GM23338 (cell line): ENCODE measurements at regions not wholly inside any gene's neighbourhood (a gene's known extent, or its start where the extent isn't known, plus 50 kb on each side); places are given as distances from the start of the nearest gene placed in this dataset.

Experiments used
- ATAC-seq: fragments of 200-7000 bp; cut with Tn5 transposase; 3 replicates; pipeline ENCODE4 v1.9.1; 2020
- DNase-seq: peaks from one replicate; pipeline ENCODE4 v3.0.0-alpha.2; 2015; ENCODE audit warnings: low spot score
- H2AFZ ChIP-seq: fragments of 200-600 bp; sonication (generic); 2 replicates; pipeline ENCODE4 v1.8.0; 2016; ENCODE audit warnings: antibody characterized with exemption, mild to moderate bottlenecking, moderate library complexity
- H3F3A ChIP-seq: fragments of 200-600 bp; sonication (generic); replicated peaks from 2 replicates; pipeline ENCODE4 v1.8.0; 2017; ENCODE audit warnings: antibody characterized with exemption, mixed run types, low read depth
- H3K27ac ChIP-seq: fragments of 200-600 bp; sonication (generic); 2 replicates; pipeline ENCODE4 v1.6.1; 2016; ENCODE audit warnings: low read depth
- H3K27me3 ChIP-seq: fragments of 200-600 bp; sonication (generic); 2 replicates; pipeline ENCODE4 v1.8.0; 2016; ENCODE audit warnings: mild to moderate bottlenecking, mixed run types, moderate library complexity; ENCODE audit not compliant: insufficient read depth
- H3K36me3 ChIP-seq: fragments of 200-600 bp; sonication (generic); 2 replicates; pipeline ENCODE4 v1.8.0; 2016; ENCODE audit warnings: mild to moderate bottlenecking; ENCODE audit not compliant: insufficient read depth
- H3K4me1 ChIP-seq: fragments of 200-600 bp; sonication (generic); 2 replicates; pipeline ENCODE4 v1.8.0; 2016; ENCODE audit warnings: mild to moderate bottlenecking, moderate library complexity; ENCODE audit not compliant: insufficient read depth
- H3K4me2 ChIP-seq: fragments of 200-600 bp; sonication (generic); 2 replicates; pipeline ENCODE4 v1.7.1; 2017; ENCODE audit warnings: mixed run types
- H3K4me3 ChIP-seq: fragments of 200-600 bp; sonication (generic); 2 replicates; pipeline ENCODE4 v1.6.1; 2016; ENCODE audit warnings: mixed run types
- H3K79me2 ChIP-seq: fragments of 200-600 bp; sonication (generic); replicated peaks from 2 replicates; pipeline ENCODE4 v1.8.0; 2017; ENCODE audit warnings: mild to moderate bottlenecking; ENCODE audit not compliant: insufficient read depth
- H3K9me2 ChIP-seq: fragments of 200-600 bp; sonication (generic); 2 replicates; pipeline ENCODE4 v1.8.0; 2017; ENCODE audit not compliant: insufficient read depth
- H4K20me1 ChIP-seq: fragments of 200-600 bp; sonication (generic); replicated peaks from 2 replicates; pipeline ENCODE4 v1.8.0; 2017; ENCODE audit warnings: mild to moderate bottlenecking; ENCODE audit not compliant: insufficient read depth
- H3K27ac Mint-ChIP-seq: 2 replicates; pipeline ENCODE4 v1.8.0; 2020; ENCODE audit warnings: inconsistent platforms, mild to moderate bottlenecking, moderate library complexity, mixed read lengths
- H3K27me3 Mint-ChIP-seq: 3 replicates; pipeline ENCODE4 v1.8.0; 2022; ENCODE audit warnings: low read depth, mild to moderate bottlenecking, moderate library complexity, mixed read lengths, inconsistent platforms; ENCODE audit not compliant: insufficient read depth, poor library complexity
- H3K36me3 Mint-ChIP-seq: 3 replicates; pipeline ENCODE4 v1.8.0; 2021; ENCODE audit warnings: low read depth, mild to moderate bottlenecking, inconsistent platforms, moderate library complexity, mixed read lengths
- H3K4me1 Mint-ChIP-seq: 3 replicates; pipeline ENCODE4 v1.8.0; 2020; ENCODE audit warnings: mild to moderate bottlenecking, inconsistent platforms, mixed read lengths
- H3K4me3 Mint-ChIP-seq: 3 replicates; pipeline ENCODE4 v1.8.0; 2021; ENCODE audit warnings: moderate library complexity, mild to moderate bottlenecking, inconsistent platforms, mixed read lengths
- H3K9me3 Mint-ChIP-seq: 3 replicates; pipeline ENCODE4 v1.8.0; 2020; ENCODE audit warnings: moderate library complexity, mild to moderate bottlenecking, inconsistent platforms, mixed read lengths
- CREB1 ChIP-seq: fragments of 250-450 bp; sonication (Bioruptor Pico); IDR thresholded peaks from 2 replicates; pipeline ENCODE4 v1.5.0; 2020; ENCODE audit warnings: low read depth, mild to moderate bottlenecking, moderate library complexity
- EZH2 ChIP-seq: fragments of 200-600 bp; sonication (generic); IDR thresholded peaks from one replicate; pipeline ENCODE4 v1.8.0; 2017; ENCODE audit warnings: antibody characterized with exemption, mild to moderate bottlenecking, low read depth; ENCODE audit not compliant: unreplicated experiment
- EZH2phosphoT487 ChIP-seq: fragments of 200-600 bp; sonication (generic); IDR thresholded peaks from one replicate; pipeline ENCODE4 v1.8.1; 2018; ENCODE audit warnings: antibody characterized with exemption; ENCODE audit not compliant: unreplicated experiment
- POLR2AphosphoS5 ChIP-seq: IDR thresholded peaks from 2 replicates; pipeline ENCODE4 v1.6.1; 2016; ENCODE audit warnings: antibody characterized with exemption, low read depth
- ZNF331 ChIP-seq: fragments of 250-450 bp; sonication (Bioruptor Pico); IDR thresholded peaks from 2 replicates; pipeline ENCODE4 v1.5.0; 2020; ENCODE audit warnings: low read depth, mild to moderate bottlenecking, moderate library complexity
- TF ChIP-seq, protein P1 (sequence below): IDR thresholded peaks from one replicate; pipeline ENCODE4 v1.6.1; 2018; ENCODE audit warnings: antibody characterized with exemption; ENCODE audit not compliant: unreplicated experiment
- TF ChIP-seq, protein P2 (sequence below): IDR thresholded peaks from 2 replicates; pipeline ENCODE4 v1.6.1; 2016; ENCODE audit warnings: antibody characterized with exemption
- TF ChIP-seq, protein P3 (sequence below), 2 experiments: fragments of 200-600 bp in 1 of 2; sonication (generic) in 1 of 2; conservative IDR thresholded peaks; 2 replicates each; pipeline versions ENCODE4 v1.5.1 to v1.6.1; 2016 to 2017; ENCODE audit warnings: antibody characterized with exemption in 2 of 2, low read depth in 2 of 2, mild to moderate bottlenecking in 2 of 2, moderate library complexity in 1 of 2

DNA sequence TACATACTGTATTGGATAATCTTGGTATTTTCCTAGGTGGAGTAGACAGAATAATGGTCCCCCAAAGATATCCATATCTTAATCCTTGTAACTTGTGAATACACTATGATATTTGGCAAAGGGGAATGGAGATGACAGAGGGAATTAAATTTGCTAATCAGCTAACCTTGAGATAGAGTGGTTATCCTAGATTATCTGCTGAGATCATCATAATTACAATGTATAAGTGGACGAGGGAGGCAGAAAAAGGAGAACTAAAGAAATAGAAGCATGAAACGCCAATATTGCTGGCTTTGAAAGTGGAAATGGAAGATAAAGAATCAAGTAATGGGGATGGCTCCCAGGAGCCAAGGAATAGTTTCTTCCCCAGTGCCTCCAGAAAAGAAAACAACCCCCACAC is 398.7 kb downstream of the NOVA1 start:
- H3K4me2 ChIP-seq, result no peak overlapping the region
- Mint-ChIP-seq H3K27ac (no peak overlapping the region), H3K4me3 (no peak overlapping the region), H3K4me1 (peaks cover 12% of the 10 kb centered on the region; the same call in 2 of the 3 replicates), H3K27me3 (no peaks in the 10 kb centered on the region), H3K36me3 (no peaks in the 10 kb centered on the region), H3K9me3 (no peaks in the 10 kb centered on the region)
- DNase-seq, result no peak
- no peaks in the 10 kb centered on the region for H4K20me1 ChIP-seq
- H3K36me3 ChIP-seq, result no peaks in the 10 kb centered on the region
- H3K79me2 ChIP-seq, result no peaks in the 10 kb centered on the region
- no peak overlapping the region for H2AFZ ChIP-seq
- no peak for TF ChIP-seq ZNF331 (CRISPR knock-in tag)
- TF ChIP-seq, protein P1, sequence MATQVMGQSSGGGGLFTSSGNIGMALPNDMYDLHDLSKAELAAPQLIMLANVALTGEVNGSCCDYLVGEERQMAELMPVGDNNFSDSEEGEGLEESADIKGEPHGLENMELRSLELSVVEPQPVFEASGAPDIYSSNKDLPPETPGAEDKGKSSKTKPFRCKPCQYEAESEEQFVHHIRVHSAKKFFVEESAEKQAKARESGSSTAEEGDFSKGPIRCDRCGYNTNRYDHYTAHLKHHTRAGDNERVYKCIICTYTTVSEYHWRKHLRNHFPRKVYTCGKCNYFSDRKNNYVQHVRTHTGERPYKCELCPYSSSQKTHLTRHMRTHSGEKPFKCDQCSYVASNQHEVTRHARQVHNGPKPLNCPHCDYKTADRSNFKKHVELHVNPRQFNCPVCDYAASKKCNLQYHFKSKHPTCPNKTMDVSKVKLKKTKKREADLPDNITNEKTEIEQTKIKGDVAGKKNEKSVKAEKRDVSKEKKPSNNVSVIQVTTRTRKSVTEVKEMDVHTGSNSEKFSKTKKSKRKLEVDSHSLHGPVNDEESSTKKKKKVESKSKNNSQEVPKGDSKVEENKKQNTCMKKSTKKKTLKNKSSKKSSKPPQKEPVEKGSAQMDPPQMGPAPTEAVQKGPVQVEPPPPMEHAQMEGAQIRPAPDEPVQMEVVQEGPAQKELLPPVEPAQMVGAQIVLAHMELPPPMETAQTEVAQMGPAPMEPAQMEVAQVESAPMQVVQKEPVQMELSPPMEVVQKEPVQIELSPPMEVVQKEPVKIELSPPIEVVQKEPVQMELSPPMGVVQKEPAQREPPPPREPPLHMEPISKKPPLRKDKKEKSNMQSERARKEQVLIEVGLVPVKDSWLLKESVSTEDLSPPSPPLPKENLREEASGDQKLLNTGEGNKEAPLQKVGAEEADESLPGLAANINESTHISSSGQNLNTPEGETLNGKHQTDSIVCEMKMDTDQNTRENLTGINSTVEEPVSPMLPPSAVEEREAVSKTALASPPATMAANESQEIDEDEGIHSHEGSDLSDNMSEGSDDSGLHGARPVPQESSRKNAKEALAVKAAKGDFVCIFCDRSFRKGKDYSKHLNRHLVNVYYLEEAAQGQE, result no peak
- H3F3A ChIP-seq, result no peaks in the 10 kb centered on the region
- H3K27ac ChIP-seq, result no peak overlapping the region
- H3K4me3 ChIP-seq, result no peak overlapping the region
- H3K27me3 ChIP-seq, result peaks cover 9% of the 10 kb centered on the region
- peaks cover 20% of the 10 kb centered on the region; the same call in 1 of the 2 replicates for H3K9me2 ChIP-seq
- H3K4me1 ChIP-seq, result no peaks in the 10 kb centered on the region
- no peak for ATAC-seq

DNA sequence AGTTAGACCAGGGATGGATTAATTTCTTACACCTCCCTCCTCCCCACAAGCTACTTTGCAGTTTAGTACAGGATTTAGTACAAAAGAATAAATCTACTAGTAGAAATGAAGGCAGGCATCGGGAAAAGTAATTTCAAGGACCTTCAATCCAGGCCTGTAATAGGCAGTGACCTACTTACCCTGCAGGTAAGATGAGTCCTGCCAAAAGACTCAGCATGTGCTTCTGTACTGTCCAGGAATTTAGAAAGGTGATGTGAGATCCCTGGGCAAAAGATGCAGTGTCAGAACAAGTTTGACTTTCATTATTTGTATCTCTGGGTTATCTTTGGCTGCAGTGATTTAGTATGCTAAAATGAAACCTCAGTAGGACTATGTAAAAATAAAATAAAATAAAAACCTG is 403.0 kb downstream of the NOVA1 start:
- no peak for DNase-seq
- no peak overlapping the region for H3K4me3 Mint-ChIP-seq
- Histone ChIP-seq H4K20me1 (no peaks in the 10 kb centered on the region), H3K4me1 (no peaks in the 10 kb centered on the region), H3F3A (no peaks in the 10 kb centered on the region), H3K36me3 (no peaks in the 10 kb centered on the region), H2AFZ (no peak overlapping the region), H3K27me3 (no peaks in the 10 kb centered on the region), H3K9me2 (peaks cover 20% of the 10 kb centered on the region; the same call in 1 of the 2 replicates), H3K4me3 (no peak overlapping the region), H3K79me2 (no peaks in the 10 kb centered on the region), H3K4me2 (no peak overlapping the region), H3K27ac (no peak overlapping the region)
- no peaks in the 10 kb centered on the region for H3K36me3 Mint-ChIP-seq
- H3K4me1 Mint-ChIP-seq, result peaks cover 8% of the 10 kb centered on the region; the same call in 2 of the 3 replicates
- H3K27ac Mint-ChIP-seq, result no peak overlapping the region
- ATAC-seq, result no peak
- H3K9me3 Mint-ChIP-seq, result no peaks in the 10 kb centered on the region
- H3K27me3 Mint-ChIP-seq, result peaks cover 2% of the 10 kb centered on the region
- TF ChIP-seq EZH2phosphoT487 (no peak), CREB1 (no peak), EZH2 (no peak), POLR2AphosphoS5 (no peak), ZNF331 (CRISPR knock-in tag) (no peak)
- TF ChIP-seq, protein P2, sequence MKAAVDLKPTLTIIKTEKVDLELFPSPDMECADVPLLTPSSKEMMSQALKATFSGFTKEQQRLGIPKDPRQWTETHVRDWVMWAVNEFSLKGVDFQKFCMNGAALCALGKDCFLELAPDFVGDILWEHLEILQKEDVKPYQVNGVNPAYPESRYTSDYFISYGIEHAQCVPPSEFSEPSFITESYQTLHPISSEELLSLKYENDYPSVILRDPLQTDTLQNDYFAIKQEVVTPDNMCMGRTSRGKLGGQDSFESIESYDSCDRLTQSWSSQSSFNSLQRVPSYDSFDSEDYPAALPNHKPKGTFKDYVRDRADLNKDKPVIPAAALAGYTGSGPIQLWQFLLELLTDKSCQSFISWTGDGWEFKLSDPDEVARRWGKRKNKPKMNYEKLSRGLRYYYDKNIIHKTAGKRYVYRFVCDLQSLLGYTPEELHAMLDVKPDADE, result no peak
- TF ChIP-seq, protein P3, sequence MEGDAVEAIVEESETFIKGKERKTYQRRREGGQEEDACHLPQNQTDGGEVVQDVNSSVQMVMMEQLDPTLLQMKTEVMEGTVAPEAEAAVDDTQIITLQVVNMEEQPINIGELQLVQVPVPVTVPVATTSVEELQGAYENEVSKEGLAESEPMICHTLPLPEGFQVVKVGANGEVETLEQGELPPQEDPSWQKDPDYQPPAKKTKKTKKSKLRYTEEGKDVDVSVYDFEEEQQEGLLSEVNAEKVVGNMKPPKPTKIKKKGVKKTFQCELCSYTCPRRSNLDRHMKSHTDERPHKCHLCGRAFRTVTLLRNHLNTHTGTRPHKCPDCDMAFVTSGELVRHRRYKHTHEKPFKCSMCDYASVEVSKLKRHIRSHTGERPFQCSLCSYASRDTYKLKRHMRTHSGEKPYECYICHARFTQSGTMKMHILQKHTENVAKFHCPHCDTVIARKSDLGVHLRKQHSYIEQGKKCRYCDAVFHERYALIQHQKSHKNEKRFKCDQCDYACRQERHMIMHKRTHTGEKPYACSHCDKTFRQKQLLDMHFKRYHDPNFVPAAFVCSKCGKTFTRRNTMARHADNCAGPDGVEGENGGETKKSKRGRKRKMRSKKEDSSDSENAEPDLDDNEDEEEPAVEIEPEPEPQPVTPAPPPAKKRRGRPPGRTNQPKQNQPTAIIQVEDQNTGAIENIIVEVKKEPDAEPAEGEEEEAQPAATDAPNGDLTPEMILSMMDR (conservative IDR thresholded peaks at IDR 0.05; ENCODE audit: low read depth in 2 of 2), result no peak
- TF ChIP-seq, protein P1, result no peak
